H9 (cell line): ENCODE measurements at regions not wholly inside any gene's neighbourhood (a gene's known extent, or its start where the extent isn't known, plus 50 kb on each side); places are given as distances from the start of the nearest gene placed in this dataset.

Source experiments
- DNase-seq: peaks from one replicate; pipeline ENCODE4 v3.0.0-alpha.2; 2017
- H2AFZ ChIP-seq: one replicate; pipeline ENCODE4 v1.6.1; 2013; ENCODE audit warnings: mild to moderate bottlenecking, low read length, control low read depth, moderate library complexity
- H2AK5ac ChIP-seq: 2 replicates; pipeline ENCODE4 v1.6.1; 2013; ENCODE audit warnings: low read length, control low read depth, mixed read lengths; ENCODE audit not compliant: insufficient read length
- H2BK120ac ChIP-seq: one replicate; pipeline ENCODE4 v1.6.1; 2013; ENCODE audit warnings: low read depth, mild to moderate bottlenecking, low read length, control low read depth, inconsistent platforms; ENCODE audit not compliant: poor library complexity, severe bottlenecking
- H2BK12ac ChIP-seq: 2 replicates; pipeline ENCODE4 v1.6.1; 2013; ENCODE audit warnings: low read length, control low read depth, mixed read lengths, low read depth; ENCODE audit not compliant: insufficient read length
- H2BK15ac ChIP-seq: 2 replicates; pipeline ENCODE4 v1.6.1; 2013; ENCODE audit warnings: low read depth, low read length, control low read depth
- H2BK20ac ChIP-seq: one replicate; pipeline ENCODE4 v1.6.1; 2013; ENCODE audit warnings: low read depth, mild to moderate bottlenecking, low read length, control low read depth, inconsistent platforms; ENCODE audit not compliant: poor library complexity, severe bottlenecking
- H2BK5ac ChIP-seq: 2 replicates; pipeline ENCODE4 v1.6.1; 2013; ENCODE audit warnings: low read length, control low read depth, mixed read lengths; ENCODE audit not compliant: insufficient read length
- H3K14ac ChIP-seq: 2 replicates; pipeline ENCODE4 v1.6.1; 2013; ENCODE audit warnings: low read length, control low read depth; ENCODE audit not compliant: insufficient read depth
- H3K18ac ChIP-seq: 2 replicates; pipeline ENCODE4 v1.6.1; 2013; ENCODE audit warnings: low read depth, mild to moderate bottlenecking, mixed read lengths, low read length, control low read depth; ENCODE audit not compliant: insufficient read length
- H3K23ac ChIP-seq: 2 replicates; pipeline ENCODE4 v1.6.1; 2013; ENCODE audit warnings: low read length, control low read depth, mixed read lengths, low read depth; ENCODE audit not compliant: insufficient read length
- H3K23me2 ChIP-seq: 2 replicates; pipeline ENCODE4 v1.6.1; 2013; ENCODE audit warnings: low read depth, mild to moderate bottlenecking, mixed read lengths, low read length, control low read depth; ENCODE audit not compliant: insufficient read length, poor library complexity, severe bottlenecking
- H3K27ac ChIP-seq: 2 replicates; pipeline ENCODE4 v1.5.1; 2013; ENCODE audit warnings: low read length, control low read depth, mixed read lengths, low read depth; ENCODE audit not compliant: insufficient read length
- H3K27me3 ChIP-seq: 2 replicates; pipeline ENCODE4 v1.6.1; 2013; ENCODE audit warnings: low read length, control low read depth, inconsistent platforms; ENCODE audit not compliant: insufficient read depth
- H3K4ac ChIP-seq: 2 replicates; pipeline ENCODE4 v1.6.1; 2013; ENCODE audit warnings: low read depth, mild to moderate bottlenecking, control low read depth, inconsistent platforms, low read length, moderate library complexity
- H3K4me1 ChIP-seq: 2 replicates; pipeline ENCODE4 v1.6.1; 2013; ENCODE audit warnings: low read length, control low read depth, inconsistent platforms; ENCODE audit not compliant: insufficient read depth
- H3K4me2 ChIP-seq: 2 replicates; pipeline ENCODE4 v1.6.1; 2013; ENCODE audit warnings: low read length, control low read depth, mixed read lengths; ENCODE audit not compliant: insufficient read length, insufficient read depth
- H3K56ac ChIP-seq: 2 replicates; pipeline ENCODE4 v1.6.1; 2013; ENCODE audit warnings: low read depth, mild to moderate bottlenecking, mixed read lengths, low read length, control low read depth; ENCODE audit not compliant: insufficient read length
- H3K79me1 ChIP-seq: 2 replicates; pipeline ENCODE4 v1.6.1; 2013; ENCODE audit warnings: low read depth, mild to moderate bottlenecking, moderate library complexity, low read length, control low read depth, inconsistent platforms; ENCODE audit not compliant: insufficient read depth, poor library complexity, severe bottlenecking
- H3K79me2 ChIP-seq: 2 replicates; pipeline ENCODE4 v1.6.1; 2013; ENCODE audit warnings: low read length, control low read depth, inconsistent platforms; ENCODE audit not compliant: insufficient read depth
- H3K9ac ChIP-seq: 2 replicates; pipeline ENCODE4 v1.6.1; 2013; ENCODE audit warnings: low read length, control low read depth, mixed read lengths; ENCODE audit not compliant: insufficient read length; ENCODE audit errors: extremely low read depth
- H3K9me3 ChIP-seq: one replicate; pipeline ENCODE4 v1.6.1; 2013; ENCODE audit warnings: low read depth, low read length, inconsistent platforms; ENCODE audit not compliant: control insufficient read depth
- H3T11ph ChIP-seq: one replicate; pipeline ENCODE4 v1.6.1; 2013; ENCODE audit warnings: mild to moderate bottlenecking, low read length, control low read depth, inconsistent platforms
- H4K20me1 ChIP-seq: one replicate; pipeline ENCODE4 v1.6.1; 2013; ENCODE audit not compliant: control insufficient read depth, insufficient read length, insufficient read depth
- H4K5ac ChIP-seq: 2 replicates; pipeline ENCODE4 v1.6.1; 2013; ENCODE audit warnings: low read depth, mild to moderate bottlenecking, mixed read lengths, low read length, control low read depth; ENCODE audit not compliant: insufficient read length
- H4K8ac ChIP-seq: replicated peaks from 2 replicates; pipeline ENCODE4 v1.6.1; 2013; ENCODE audit warnings: low read length, control low read depth, mixed read lengths, low read depth; ENCODE audit not compliant: insufficient read length
- H4K91ac ChIP-seq: 2 replicates; pipeline ENCODE4 v1.6.1; 2013; ENCODE audit warnings: low read depth, mild to moderate bottlenecking, moderate library complexity, mixed read lengths, low read length, control low read depth; ENCODE audit not compliant: insufficient read length
- H3K27ac Mint-ChIP-seq, 3 experiments: 2 replicates in 2 of 3; 3 replicates in 1 of 3; pipeline ENCODE4 v1.8.0; 2020 to 2021; ENCODE audit warnings: mixed read lengths in 3 of 3, mild to moderate bottlenecking in 1 of 3, moderate library complexity in 1 of 3
- H3K27me3 Mint-ChIP-seq: 2 replicates; pipeline ENCODE4 v1.8.0; 2021; ENCODE audit warnings: low read depth, mild to moderate bottlenecking, moderate library complexity, mixed read lengths
- H3K36me3 Mint-ChIP-seq, 3 experiments: 2 replicates in 2 of 3; 3 replicates in 1 of 3; pipeline ENCODE4 v1.8.0; 2020 to 2021; ENCODE audit warnings: low read depth in 3 of 3, mixed read lengths in 3 of 3; ENCODE audit not compliant: insufficient read depth in 1 of 3
- H3K4me1 Mint-ChIP-seq, 2 experiments: 2 replicates each; pipeline ENCODE4 v1.8.0; 2020; ENCODE audit warnings: mixed read lengths in 2 of 2
- H3K4me3 Mint-ChIP-seq, 2 experiments: 2 replicates in 1 of 2; 3 replicates in 1 of 2; pipeline ENCODE4 v1.8.0; 2020 to 2021; ENCODE audit warnings: mild to moderate bottlenecking in 2 of 2, mixed read lengths in 2 of 2, moderate library complexity in 1 of 2
- H3K9me3 Mint-ChIP-seq, 2 experiments: 2 replicates in 1 of 2; 3 replicates in 1 of 2; pipeline ENCODE4 v1.8.0; 2020; ENCODE audit warnings: mild to moderate bottlenecking in 2 of 2, mixed read lengths in 2 of 2, moderate library complexity in 1 of 2
- CTCF ChIP-seq: fragments of 200-600 bp; sonication (generic); conservative IDR thresholded peaks from 3 replicates; pipeline ENCODE4 v1.8.0; 2021; ENCODE audit warnings: antibody characterized with exemption, mild to moderate bottlenecking
- WGBS: extraction: QIAGEN DNeasy Blood & Tissue Kit; methylation state at CpG from one replicate; pipeline ENCODE4 v1.1.7; 2013; ENCODE audit warnings: missing lambda C conversion rate, low lambda C conversion rate, mixed read lengths; ENCODE audit not compliant: insufficient read length; ENCODE audit errors: extremely low coverage; 5-methylcytosine and 5-hydroxymethylcytosine counted together

- Mint-ChIP-seq H3K36me3 (no peaks in the 10 kb centered on the region), H3K27me3 (peaks cover 3% of the 10 kb centered on the region), H3K4me3 (no peak overlapping the region), H3K27ac (no peak overlapping the region), H3K9me3 (no peaks in the 10 kb centered on the region), H3K4me1 (peaks cover 0 to 18% of the 10 kb centered on the region in 2 experiments; a peak in 2 of 4 replicates)
- H4K91ac ChIP-seq, result no peak overlapping the region
- DNase-seq, result no peak
- no peak overlapping the region for H2BK5ac ChIP-seq
- no peak overlapping the region for H3K14ac ChIP-seq
- no peaks in the 10 kb centered on the region for H3K27me3 ChIP-seq
- no peak overlapping the region for H4K8ac ChIP-seq
- H2BK12ac ChIP-seq, result no peak overlapping the region
- no peak overlapping the region for H3K23ac ChIP-seq
- no peak overlapping the region for H3K4me2 ChIP-seq
- no peak overlapping the region for H2BK120ac ChIP-seq
- no peak overlapping the region for H2AK5ac ChIP-seq
- H3K27ac ChIP-seq, result no peak overlapping the region
- H2BK20ac ChIP-seq, result no peak overlapping the region
- no peaks in the 10 kb centered on the region for H3K4me1 ChIP-seq
- H3K56ac ChIP-seq, result no peak overlapping the region
- H3K4ac ChIP-seq, result no peak overlapping the region
- TF ChIP-seq CTCF, result no peak
- no peaks in the 10 kb centered on the region for H3K23me2 ChIP-seq
- H3K18ac ChIP-seq, result no peak overlapping the region
- H3K9me3 ChIP-seq, result no peaks in the 10 kb centered on the region
- H3T11ph ChIP-seq, result no peak overlapping the region
- no peaks in the 10 kb centered on the region for H3K79me2 ChIP-seq
- H4K5ac ChIP-seq, result no peak overlapping the region
- H4K20me1 ChIP-seq, result no peaks in the 10 kb centered on the region
- no peak overlapping the region for H2BK15ac ChIP-seq
- no peak overlapping the region for H2AFZ ChIP-seq
- H3K79me1 ChIP-seq, result no peaks in the 10 kb centered on the region
- WGBS, result no CpG with 5 or more reads among the region's 4 CpGs
- H3K9ac ChIP-seq, result no peak overlapping the region
These were observed 144.0 kb upstream of the NPY start for GRCh38 chr7:24140001-24140400.
